HCT116 (cell line): ENCODE measurements at regions not wholly inside any gene's neighbourhood (a gene's known extent, or its start where the extent isn't known, plus 50 kb on each side); places are given as distances from the start of the nearest gene placed in this dataset.
"Not testable (repeated sequence)": the region's sequence is repeated elsewhere in the genome, so short reads cannot be mapped to it uniquely, and the experiment has no call there.

Source experiments
- ATAC-seq: fragments of 200-7000 bp; cut with Tn5 transposase; 2 replicates; pipeline ENCODE4 v1.9.1; 2020; ENCODE audit warnings: mild to moderate bottlenecking, moderate library complexity
- BruUV-seq: library from RNA; stranded (reverse); fragments of 400-500 nt; replicated peaks from 2 replicates; lab custom pipeline; 2021; lab: Mats Ljungman, UMichigan
- CTCF ChIA-PET: fragments of 300-600 bp; sonication (Branson Sonifier 250); formaldehyde crosslinking; loops from one replicate; lab custom pipeline; 2021; ENCODE audit warnings: antibody characterized with exemption; lab: Charles Lee
- POLR2A ChIA-PET: fragments of 300-600, 350-600 bp; sonication (Branson Sonifier 250); formaldehyde crosslinking; loops from one replicate; lab custom pipeline; 2021; ENCODE audit warnings: antibody characterized with exemption; lab: Charles Lee
- RAD21 ChIA-PET, 2 experiments: fragments of 300-600 bp; sonication (Branson Sonifier 250); formaldehyde crosslinking; loops; one replicate each; lab custom pipeline; 2023; ENCODE audit warnings: low total read pairs in 2 of 2; ENCODE audit not compliant: uncharacterized antibody in 2 of 2, unreplicated experiment in 2 of 2, low non-redundant PET in 1 of 2; lab: Charles Lee
- DNase-seq: peaks from one replicate; pipeline ENCODE4 v3.0.0-alpha.2; 2010; ENCODE audit warnings: low read depth, low spot score
- H2AFZ ChIP-seq: fragments of 200-600 bp; shearing (Covaris generic), sonication (generic); 2 replicates; pipeline ENCODE4 v1.6.1; 2017; ENCODE audit warnings: low read depth, mixed run types, mixed read lengths, antibody characterized with exemption, low read length; ENCODE audit not compliant: poor library complexity, severe bottlenecking
- H3K27ac ChIP-seq: 2 replicates; pipeline ENCODE4 v1.5.1; 2012; ENCODE audit warnings: low read depth, low read length
- H3K27me3 ChIP-seq: fragments of 200-600 bp; sonication (generic); 2 replicates; pipeline ENCODE4 v1.6.1; 2016; ENCODE audit warnings: mixed run types, low read length, mixed read lengths; ENCODE audit not compliant: insufficient read depth
- H3K36me3 ChIP-seq, 2 experiments: fragments of 200-500 bp in 1 of 2; fragments of 200-600 bp in 1 of 2; sonication (Bioruptor generic) in 1 of 2; sonication (generic) in 1 of 2; 2 replicates each; pipeline versions ENCODE4 v1.5.1 to v1.6.1; 2014 to 2016; ENCODE audit warnings: low read length in 2 of 2, inconsistent platforms in 1 of 2, mixed read lengths in 1 of 2, mixed run types in 1 of 2; ENCODE audit not compliant: insufficient read depth in 2 of 2, control insufficient read depth in 1 of 2
- H3K4me1 ChIP-seq, 2 experiments: fragments of 200-600 bp in 1 of 2; sonication (generic) in 1 of 2; 2 replicates each; pipeline versions ENCODE4 v1.5.1 to v1.6.1; 2012 to 2017; ENCODE audit warnings: low read length in 2 of 2, inconsistent platforms in 1 of 2, mild to moderate bottlenecking in 1 of 2, mixed read lengths in 1 of 2, mixed run types in 1 of 2, moderate library complexity in 1 of 2; ENCODE audit not compliant: insufficient read depth in 2 of 2, control insufficient read depth in 1 of 2
- H3K4me2 ChIP-seq: fragments of 200-600 bp; sonication (generic); 2 replicates; pipeline ENCODE4 v1.6.1; 2017; ENCODE audit warnings: mixed run types, low read length, mixed read lengths
- H3K4me3 ChIP-seq, 2 experiments: fragments of 200-600 bp in 1 of 2; sonication (generic) in 1 of 2; replicated peaks in 1 of 2; 2 replicates each; pipeline ENCODE4 v1.5.1; 2011 to 2016; ENCODE audit warnings: low read length in 2 of 2, control low read depth in 1 of 2, low read depth in 1 of 2, mild to moderate bottlenecking in 1 of 2, mixed read lengths in 1 of 2, mixed run types in 1 of 2
- H3K79me2 ChIP-seq: fragments of 200-600 bp; sonication (generic); 2 replicates; pipeline ENCODE4 v1.6.1; 2017; ENCODE audit warnings: mild to moderate bottlenecking, mixed run types, low read length, moderate library complexity, mixed read lengths; ENCODE audit not compliant: insufficient read depth
- H3K9ac ChIP-seq: fragments of 200-600 bp; sonication (generic); 2 replicates; pipeline ENCODE4 v1.6.1; 2016; ENCODE audit warnings: low read length, mixed read lengths
- H3K9me2 ChIP-seq: fragments of 200-600 bp; sonication (generic), shearing (Covaris generic); 2 replicates; pipeline ENCODE4 v1.6.1; 2017; ENCODE audit warnings: mixed run types, mild to moderate bottlenecking, moderate library complexity; ENCODE audit not compliant: insufficient read depth
- H3K9me3 ChIP-seq, 2 experiments: fragments of 200-500 bp in 1 of 2; fragments of 200-600 bp in 1 of 2; sonication (Bioruptor generic) in 1 of 2; sonication (generic) in 1 of 2; 2 replicates each; pipeline ENCODE4 v1.6.1; 2014 to 2017; ENCODE audit warnings: low read length in 2 of 2, mixed read lengths in 2 of 2, inconsistent platforms in 1 of 2, low read depth in 1 of 2, mild to moderate bottlenecking in 1 of 2, mixed run types in 1 of 2, moderate library complexity in 1 of 2; ENCODE audit not compliant: control insufficient read depth in 1 of 2, insufficient read depth in 1 of 2
- H4K20me1 ChIP-seq: fragments of 200-600 bp; sonication (generic), shearing (Covaris generic); 2 replicates; pipeline ENCODE4 v1.6.1; 2017; ENCODE audit warnings: mixed run types, mild to moderate bottlenecking, moderate library complexity; ENCODE audit not compliant: insufficient read depth
- CBX3 ChIP-seq: IDR thresholded peaks from 2 replicates; pipeline ENCODE4 v1.6.1; 2012; ENCODE audit warnings: low read depth
- MAX ChIP-seq: IDR thresholded peaks from 2 replicates; pipeline ENCODE4 v1.6.1; 2012
- POLR2A ChIP-seq: IDR thresholded peaks from 2 replicates; pipeline ENCODE4 v1.7.0; 2011; ENCODE audit warnings: borderline replicate concordance; ENCODE audit not compliant: insufficient read depth, insufficient read length; ENCODE audit errors: extremely low read depth
- POLR2AphosphoS5 ChIP-seq: IDR thresholded peaks from 2 replicates; pipeline ENCODE4 v1.6.1; 2011; ENCODE audit warnings: mild to moderate bottlenecking, low read depth, low read length, moderate library complexity
- SP1 ChIP-seq: IDR thresholded peaks from 2 replicates; pipeline ENCODE4 v1.6.1; 2012; ENCODE audit warnings: low read depth
- TCF7L2 ChIP-seq: IDR thresholded peaks from 2 replicates; pipeline ENCODE4 v1.7.0; 2011; ENCODE audit warnings: borderline replicate concordance, inconsistent platforms; ENCODE audit not compliant: insufficient read depth, insufficient read length; ENCODE audit errors: extremely low read depth
- ZFX ChIP-seq: fragments of 450-650 bp; IDR thresholded peaks from 2 replicates; pipeline ENCODE4 v1.6.1; 2017
- ZNF274 ChIP-seq: fragments of 200-500 bp; sonication (Bioruptor generic); IDR thresholded peaks from 2 replicates; pipeline ENCODE4 v1.6.1; 2014; ENCODE audit warnings: mild to moderate bottlenecking, low read depth, low read length, inconsistent platforms
- intact Hi-C: fragments of 100-400 bp; cut with micrococcal nuclease; formaldehyde crosslinking; loops from 2 replicates; pipeline ENCODE4 v1.10.0; 2022

DNA sequence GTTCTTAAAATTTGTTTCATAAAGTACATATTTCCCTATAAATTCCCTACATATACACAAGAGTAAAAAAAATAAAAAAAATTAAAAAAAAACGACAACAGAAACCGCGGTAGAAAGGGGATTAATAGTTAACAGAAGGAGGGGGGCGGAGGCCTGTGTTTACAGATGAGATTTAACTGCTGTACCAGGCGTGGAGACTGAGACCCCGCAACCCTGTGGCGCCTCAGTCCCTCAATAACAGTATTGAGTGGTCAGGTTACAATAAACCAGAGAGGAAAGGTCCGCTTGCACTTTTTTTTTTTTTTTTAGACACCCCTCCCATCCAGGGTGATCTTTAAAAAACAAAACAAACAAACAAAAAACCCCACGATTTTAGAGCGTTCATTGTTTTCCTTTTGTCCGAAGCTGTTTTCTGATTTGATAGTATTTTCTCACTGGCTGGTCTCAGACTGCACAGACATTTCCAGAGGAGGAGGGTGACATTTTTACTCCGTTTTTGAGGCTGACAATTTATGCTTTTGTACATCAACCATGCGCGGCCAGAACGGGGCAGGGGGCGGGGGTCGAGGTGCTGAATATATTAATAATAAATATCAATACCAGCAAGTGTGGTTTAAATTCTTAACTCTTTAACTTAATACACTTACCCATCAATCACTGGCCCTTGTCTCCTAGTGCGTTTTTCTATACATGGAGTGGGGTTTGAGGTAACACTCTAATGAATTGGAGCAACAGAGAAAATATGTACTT, 1223.9 kb downstream of the BRINP3 start (continued):
- no peak for TF ChIP-seq SP1
- no peak for TF ChIP-seq CBX3
- TF ChIP-seq POLR2AphosphoS5 = no peak
- TF ChIP-seq POLR2A = no peak
- no peak for TF ChIP-seq ZFX

DNA sequence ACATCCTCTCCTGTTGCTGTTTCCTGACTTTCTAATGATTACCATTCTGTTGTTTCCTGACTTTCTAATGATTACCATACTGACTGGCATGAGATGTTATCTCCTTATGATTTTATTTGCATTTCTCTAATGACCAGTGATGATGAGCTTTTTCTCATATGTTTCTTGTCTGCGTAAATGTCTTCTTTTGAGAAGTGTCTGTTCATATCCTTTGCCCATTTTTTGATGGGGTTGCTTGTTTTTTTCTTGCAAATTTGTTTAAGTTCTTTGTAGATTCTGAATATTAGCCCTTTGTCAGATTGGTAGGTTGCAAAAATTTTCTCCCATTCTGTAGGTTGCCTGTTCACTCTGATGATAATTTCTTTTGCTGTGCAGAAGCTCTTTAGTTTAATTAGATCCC, 1216.5 kb downstream of the BRINP3 start:
- RAD21 ChIA-PET, CTCF ChIA-PET, ATAC-seq, POLR2A ChIA-PET, H3K36me3 ChIP-seq, H3K9me2 ChIP-seq, H3K4me3 ChIP-seq, H3K9me3 ChIP-seq, H4K20me1 ChIP-seq, H3K9ac ChIP-seq, H3K4me1 ChIP-seq, H2AFZ ChIP-seq, BruUV-seq, H3K79me2 ChIP-seq, H3K4me2 ChIP-seq, H3K27ac ChIP-seq, DNase-seq, intact Hi-C loops, H3K27me3 ChIP-seq: not testable (repeated sequence)

DNA sequence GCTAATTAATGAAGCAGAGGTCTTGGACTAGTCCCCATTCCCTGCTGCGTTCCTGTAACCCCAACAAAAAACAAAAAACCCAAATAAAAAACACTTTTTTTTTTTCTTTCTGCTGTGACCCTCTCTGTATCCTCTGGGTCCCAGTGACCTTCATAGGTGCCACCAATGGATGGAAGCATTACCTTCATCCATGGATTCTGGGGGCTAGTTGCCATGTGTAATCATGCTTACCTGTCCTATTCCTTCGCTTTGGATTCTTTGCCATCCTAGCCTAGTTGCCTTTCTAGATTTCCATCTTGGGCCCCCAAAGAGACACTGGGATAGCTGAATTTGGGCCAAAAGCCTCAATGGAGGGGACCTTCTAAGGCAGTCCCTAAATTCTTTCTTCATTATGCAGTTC, 1208.7 kb downstream of the BRINP3 start:
- RAD21 ChIA-PET = no interaction called here
- Histone ChIP-seq H3K27me3 (no peaks in the 10 kb centered on the region), H3K27ac (no peak overlapping the region), H3K79me2 (no peaks in the 10 kb centered on the region), H3K9me2 (no peaks in the 10 kb centered on the region), H2AFZ (no peak overlapping the region), H3K4me3 (no peak overlapping the region), H3K9me3 (peaks cover 7 to 9% of the 10 kb centered on the region in 2 experiments; a peak in 3 of 4 replicates), H3K4me1 (no peaks in the 10 kb centered on the region), H3K4me2 (no peak overlapping the region), H3K36me3 (no peaks in the 10 kb centered on the region), H4K20me1 (no peaks in the 10 kb centered on the region), H3K9ac (no peak overlapping the region)
- POLR2A ChIA-PET = no interaction called here
- intact Hi-C loops = no loop called here
- TF ChIP-seq CBX3 (peak; percentile 95), ZNF274 (no peak), POLR2AphosphoS5 (no peak), MAX (no peak), TCF7L2 (no peak), POLR2A (no peak)
- peak; percentile 64 for DNase-seq
- ATAC-seq = no peak
- no TSS peak for BruUV-seq
- CTCF ChIA-PET = no interaction called here
